ENCODE measurements at regions not wholly inside any gene's neighbourhood (a gene's known extent, or its start where the extent isn't known, plus 50 kb on each side); places are given as distances from the start of the nearest gene placed in this dataset.

DNA sequence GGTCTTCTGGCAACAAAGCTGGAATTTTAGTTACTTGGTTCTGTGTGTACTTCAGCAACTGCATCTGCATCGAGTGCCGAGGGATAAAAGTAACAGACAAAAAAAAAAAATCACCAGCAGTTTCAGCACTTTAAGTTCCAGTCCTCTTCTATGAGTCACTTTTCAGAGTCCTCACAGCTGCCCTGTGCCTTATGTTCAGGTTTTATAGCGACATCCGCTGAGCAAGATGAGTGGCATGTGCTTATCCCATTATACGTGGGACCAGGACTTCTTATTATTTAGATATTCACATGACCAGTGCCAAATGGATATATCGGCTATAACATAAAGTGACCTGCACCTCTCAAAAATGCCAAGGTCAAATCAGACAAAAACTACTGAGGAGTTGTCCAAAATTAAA is 242.9 kb downstream of the FOXA2 start:
- H3K4me3 ChIP-seq: no peak overlapping the region
- no peaks in the 10 kb centered on the region for H3K36me3 ChIP-seq
- TF ChIP-seq CTCF (IDR thresholded peaks at IDR 0.05) (no peak), POLR2AphosphoS5 (IDR thresholded peaks at IDR 0.05) (no peak), POLR2A (IDR thresholded peaks at IDR 0.05) (no peak)
- H3K9me3 ChIP-seq: no peaks in the 10 kb centered on the region
- H3K27me3 ChIP-seq: peaks cover 0 to under 1% of the 10 kb centered on the region in 2 donors
- intact Hi-C loops (cut with DNase I; ENCODE audit: low total_unique reads): no loop called here
- H3K27ac ChIP-seq: no peak overlapping the region
- H3K4me1 ChIP-seq: no peaks in the 10 kb centered on the region
- no peak for DNase-seq (ENCODE audit: low spot score in 2 of 2)

GRCh38 chr20:22339946-22340345 is 244.4 kb downstream of the FOXA2 start:
- no peak for TF ChIP-seq POLR2AphosphoS5 (IDR thresholded peaks at IDR 0.05)
- TF ChIP-seq CTCF (IDR thresholded peaks at IDR 0.05): no peak
- TF ChIP-seq POLR2A (IDR thresholded peaks at IDR 0.05): no peak
- Histone ChIP-seq H3K4me3 (no peak overlapping the region), H3K36me3 (no peaks in the 10 kb centered on the region), H3K27ac (no peak overlapping the region), H3K9me3 (no peaks in the 10 kb centered on the region), H3K27me3 (no peaks in the 10 kb centered on the region), H3K4me1 (no peaks in the 10 kb centered on the region)
- intact Hi-C loops (cut with DNase I; ENCODE audit: low total_unique reads): loop anchor here (5.0 kb wide), 1 partner anchor 457 kb away; no protein-coding TSS in a partner anchor
- no peak for DNase-seq (ENCODE audit: low spot score in 2 of 2)

DNA sequence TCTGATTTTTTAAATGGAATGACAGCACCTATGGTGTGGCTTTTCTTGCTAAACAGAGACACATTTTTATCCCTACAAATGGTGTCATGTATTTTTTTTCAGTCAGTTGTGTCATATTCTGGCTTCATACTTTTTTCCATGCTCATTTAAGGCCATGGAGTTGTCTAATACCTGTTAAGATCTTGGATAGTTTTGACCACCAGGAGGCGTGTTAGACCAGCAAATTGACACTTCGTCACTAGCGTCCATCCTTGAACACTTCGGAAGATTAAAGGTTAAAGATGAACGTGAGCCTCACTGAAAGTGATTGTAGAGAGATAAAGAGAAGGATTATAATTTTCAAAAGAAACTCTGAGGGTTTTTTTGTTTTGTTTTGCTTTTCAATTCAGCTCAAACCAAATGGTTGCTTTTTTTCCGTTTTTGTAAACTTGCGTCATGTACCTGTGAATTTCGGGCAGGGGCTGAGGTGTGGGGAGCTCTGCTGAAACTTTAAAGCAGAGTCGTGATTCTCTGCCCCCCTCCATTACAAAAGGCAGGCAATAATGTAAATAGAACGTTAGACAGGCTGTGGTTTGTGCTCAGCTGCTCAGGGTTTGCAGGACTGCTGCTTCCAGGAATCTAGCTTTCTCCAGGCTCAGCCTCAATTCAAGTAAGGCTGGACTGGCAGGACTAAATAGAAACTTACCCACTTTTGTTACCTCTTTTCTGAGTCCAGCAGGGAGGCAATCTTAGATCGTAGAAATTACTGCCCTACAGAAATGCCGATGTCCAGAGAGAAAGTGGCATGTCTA is 245.1 kb downstream of the FOXA2 start:
- H3K27me3 ChIP-seq: no peaks in the 10 kb centered on the region
- DNase-seq (ENCODE audit: low spot score in 2 of 2): no peak
- no peak overlapping the region for H3K27ac ChIP-seq
- TF ChIP-seq POLR2A (IDR thresholded peaks at IDR 0.05) (no peak), CTCF (IDR thresholded peaks at IDR 0.05) (peak; percentile 32 to 78 (median 72))
- no peaks in the 10 kb centered on the region for H3K9me3 ChIP-seq
- H3K36me3 ChIP-seq: no peaks in the 10 kb centered on the region
- no peaks in the 10 kb centered on the region for H3K4me1 ChIP-seq
- intact Hi-C loops (cut with DNase I; ENCODE audit: low total_unique reads): loop anchor here (5.0 kb wide), 1 partner anchor 458 kb away; no protein-coding TSS in a partner anchor
- H3K4me3 ChIP-seq: no peak overlapping the region

DNA sequence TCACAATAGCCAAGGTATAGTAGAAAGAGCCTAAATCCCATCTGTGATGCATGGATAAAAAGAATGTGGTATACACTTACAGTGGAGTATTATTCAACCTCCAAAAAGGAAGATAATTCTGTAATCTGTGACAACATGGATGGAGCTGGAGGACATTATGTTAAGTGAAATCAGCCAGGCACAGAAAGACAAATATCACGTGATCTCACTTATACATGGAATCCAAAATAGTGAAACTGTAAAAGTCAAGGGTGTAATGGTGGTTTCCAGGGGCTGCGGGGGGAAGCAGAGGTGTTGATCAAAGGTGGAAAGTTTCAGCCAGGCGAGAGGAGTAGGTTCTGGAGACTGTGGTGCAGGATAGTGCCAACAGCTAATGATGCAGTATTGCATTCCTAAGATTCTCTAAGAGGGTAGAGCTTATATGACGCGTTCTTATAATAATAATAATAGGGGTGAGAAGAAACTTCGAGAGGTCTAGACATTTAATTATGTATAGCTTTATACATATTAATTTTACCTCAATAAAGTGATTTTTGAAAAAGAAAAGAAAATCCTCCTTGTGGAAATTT is 246.1 kb downstream of the FOXA2 start:
- DNase-seq (ENCODE audit: low spot score in 2 of 2): no peak
- intact Hi-C loops (cut with DNase I; ENCODE audit: low total_unique reads): loop anchor here (5.0 kb wide), 1 partner anchor 459 kb away; no protein-coding TSS in a partner anchor
- Histone ChIP-seq H3K9me3 (no peaks in the 10 kb centered on the region), H3K27ac (no peak overlapping the region), H3K4me1 (no peaks in the 10 kb centered on the region), H3K4me3 (no peak overlapping the region), H3K36me3 (no peaks in the 10 kb centered on the region), H3K27me3 (peaks cover 0 to 2% of the 10 kb centered on the region in 2 donors)
- TF ChIP-seq POLR2A (IDR thresholded peaks at IDR 0.05): no peak
- TF ChIP-seq POLR2AphosphoS5 (IDR thresholded peaks at IDR 0.05): no peak
- no peak for TF ChIP-seq CTCF (IDR thresholded peaks at IDR 0.05)

DNA sequence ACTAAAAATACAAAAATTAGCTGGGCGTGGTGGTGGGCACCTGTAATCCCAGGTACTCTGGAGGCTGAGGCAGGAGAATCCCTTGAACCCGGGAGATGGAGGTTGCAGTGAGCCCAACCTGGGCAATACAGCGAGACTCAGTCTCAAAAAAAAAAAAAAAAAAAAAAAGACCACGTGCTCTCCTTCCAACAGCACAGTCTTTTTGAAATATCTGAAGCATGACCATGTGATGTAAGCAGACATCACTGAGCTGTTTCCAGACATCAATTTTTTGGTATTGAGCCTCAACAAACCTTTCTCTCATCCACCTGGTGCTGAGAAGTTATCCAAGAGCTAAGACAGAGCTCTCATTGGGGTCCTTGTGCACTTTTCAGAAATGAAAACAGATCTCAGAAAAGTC is 249.2 kb downstream of the FOXA2 start:
- intact Hi-C loops (cut with DNase I; ENCODE audit: low total_unique reads): loop anchor here (5.0 kb wide), 1 partner anchor 462 kb away; no protein-coding TSS in a partner anchor
- no peak overlapping the region for H3K27ac ChIP-seq

More for the DNA sequence above, 249.2 kb downstream of the FOXA2 start:
- TF ChIP-seq POLR2A (IDR thresholded peaks at IDR 0.05) (no peak), POLR2AphosphoS5 (IDR thresholded peaks at IDR 0.05) (no peak)
- H3K36me3 ChIP-seq: no peaks in the 10 kb centered on the region
- H3K27me3 ChIP-seq: peaks cover 0 to 29% of the 10 kb centered on the region in 2 donors
- no peak for DNase-seq (ENCODE audit: low spot score in 2 of 2)
- no peaks in the 10 kb centered on the region for H3K9me3 ChIP-seq
- H3K4me3 ChIP-seq: no peak overlapping the region
- no peaks in the 10 kb centered on the region for H3K4me1 ChIP-seq

Measured in breast epithelium (tissue), 4 donors.